Nephron progenitor cell (in vitro differentiated cells): ENCODE measurements at regions not wholly inside any gene's neighbourhood (a gene's known extent, or its start where the extent isn't known, plus 50 kb on each side); places are given as distances from the start of the nearest gene placed in this dataset.

ENCODE experiments used
- DNase-seq: peaks from one replicate; pipeline ENCODE4 v3.0.0; 2021
- H3K27ac Mint-ChIP-seq: 2 replicates; pipeline ENCODE4 v1.8.0; 2021; ENCODE audit warnings: mild to moderate bottlenecking, moderate library complexity, mixed read lengths
- H3K27me3 Mint-ChIP-seq: 2 replicates; pipeline ENCODE4 v1.8.0; 2021; ENCODE audit warnings: mild to moderate bottlenecking, low read depth, mixed read lengths; ENCODE audit not compliant: poor library complexity
- H3K36me3 Mint-ChIP-seq: 2 replicates; pipeline ENCODE4 v1.8.0; 2021; ENCODE audit warnings: low read depth, mixed read lengths
- H3K4me1 Mint-ChIP-seq: 2 replicates; pipeline ENCODE4 v1.8.0; 2021; ENCODE audit warnings: mixed read lengths
- H3K4me3 Mint-ChIP-seq: 2 replicates; pipeline ENCODE4 v1.8.0; 2021; ENCODE audit warnings: mild to moderate bottlenecking, moderate library complexity, mixed read lengths
- H3K9me3 Mint-ChIP-seq: 2 replicates; pipeline ENCODE4 v1.8.0; 2021; ENCODE audit warnings: mild to moderate bottlenecking, moderate library complexity, mixed read lengths
- CTCF ChIP-seq: fragments of 200-600 bp; sonication (generic); IDR thresholded peaks from 2 replicates; pipeline ENCODE4 v1.5.0; 2021; ENCODE audit warnings: antibody characterized with exemption

GRCh38 chr11:134504146-134504905 lies 92.3 kb upstream of the B3GAT1 start:
- peaks cover 50% of the 10 kb centered on the region for H3K27me3 Mint-ChIP-seq

GRCh38 chr11:134503596-134503995 lies 91.6 kb upstream of the B3GAT1 start:
- Mint-ChIP-seq H3K36me3 (no peaks in the 10 kb centered on the region), H3K27me3 (peaks cover 53% of the 10 kb centered on the region), H3K4me3 (no peak overlapping the region), H3K27ac (no peak overlapping the region), H3K4me1 (peaks cover 10% of the 10 kb centered on the region), H3K9me3 (no peaks in the 10 kb centered on the region)
- TF ChIP-seq CTCF, result no peak
- DNase-seq, result no peak

More at GRCh38 chr11:134504146-134504905, 92.3 kb upstream of the B3GAT1 start:
- H3K4me1 Mint-ChIP-seq, result peaks cover 10% of the 10 kb centered on the region
- H3K9me3 Mint-ChIP-seq, result no peaks in the 10 kb centered on the region
- H3K36me3 Mint-ChIP-seq, result no peaks in the 10 kb centered on the region
- no peak for TF ChIP-seq CTCF
- peak overlapping the region; percentile 53 for H3K27ac Mint-ChIP-seq
- H3K4me3 Mint-ChIP-seq, result no peak overlapping the region
- DNase-seq, result no peak

DNA sequence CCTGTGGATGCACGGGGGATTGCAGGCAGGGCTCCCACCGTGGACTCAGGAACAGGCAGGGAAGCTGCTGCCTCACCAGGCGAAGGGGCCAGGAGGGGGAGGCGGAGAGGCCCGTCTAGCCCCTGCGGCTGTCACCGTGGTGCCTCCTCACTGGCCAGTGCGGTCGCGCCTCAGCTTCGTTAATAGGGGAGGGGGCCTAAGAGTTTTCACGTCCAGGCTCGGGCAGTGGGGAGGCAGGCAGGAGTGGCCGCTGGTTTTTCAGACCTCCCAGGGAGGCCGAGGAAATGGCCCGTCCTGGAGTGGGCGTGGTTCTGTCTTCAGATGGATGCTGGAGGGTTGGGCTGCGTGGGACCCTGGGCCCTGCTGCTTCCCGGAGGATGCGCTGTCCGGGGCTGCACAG lies 91.1 kb upstream of the B3GAT1 start:
- DNase-seq, result no peak
- no peaks in the 10 kb centered on the region for H3K9me3 Mint-ChIP-seq

GRCh38 chr11:134502153-134502550 lies 90.1 kb upstream of the B3GAT1 start:
- H3K4me3 Mint-ChIP-seq, result no peak overlapping the region
- peaks cover 10% of the 10 kb centered on the region for H3K4me1 Mint-ChIP-seq
- DNase-seq, result no peak
- H3K27me3 Mint-ChIP-seq, result peaks cover 44% of the 10 kb centered on the region
- no peak for TF ChIP-seq CTCF
- peaks cover under 1% of the 10 kb centered on the region for H3K9me3 Mint-ChIP-seq
- H3K27ac Mint-ChIP-seq, result no peak overlapping the region
- H3K36me3 Mint-ChIP-seq, result no peaks in the 10 kb centered on the region

More for the DNA sequence above, 91.1 kb upstream of the B3GAT1 start:
- Mint-ChIP-seq H3K36me3 (no peaks in the 10 kb centered on the region), H3K4me1 (peaks cover 10% of the 10 kb centered on the region), H3K27ac (no peak overlapping the region), H3K27me3 (peaks cover 48% of the 10 kb centered on the region), H3K4me3 (no peak overlapping the region)
- no peak for TF ChIP-seq CTCF

DNA sequence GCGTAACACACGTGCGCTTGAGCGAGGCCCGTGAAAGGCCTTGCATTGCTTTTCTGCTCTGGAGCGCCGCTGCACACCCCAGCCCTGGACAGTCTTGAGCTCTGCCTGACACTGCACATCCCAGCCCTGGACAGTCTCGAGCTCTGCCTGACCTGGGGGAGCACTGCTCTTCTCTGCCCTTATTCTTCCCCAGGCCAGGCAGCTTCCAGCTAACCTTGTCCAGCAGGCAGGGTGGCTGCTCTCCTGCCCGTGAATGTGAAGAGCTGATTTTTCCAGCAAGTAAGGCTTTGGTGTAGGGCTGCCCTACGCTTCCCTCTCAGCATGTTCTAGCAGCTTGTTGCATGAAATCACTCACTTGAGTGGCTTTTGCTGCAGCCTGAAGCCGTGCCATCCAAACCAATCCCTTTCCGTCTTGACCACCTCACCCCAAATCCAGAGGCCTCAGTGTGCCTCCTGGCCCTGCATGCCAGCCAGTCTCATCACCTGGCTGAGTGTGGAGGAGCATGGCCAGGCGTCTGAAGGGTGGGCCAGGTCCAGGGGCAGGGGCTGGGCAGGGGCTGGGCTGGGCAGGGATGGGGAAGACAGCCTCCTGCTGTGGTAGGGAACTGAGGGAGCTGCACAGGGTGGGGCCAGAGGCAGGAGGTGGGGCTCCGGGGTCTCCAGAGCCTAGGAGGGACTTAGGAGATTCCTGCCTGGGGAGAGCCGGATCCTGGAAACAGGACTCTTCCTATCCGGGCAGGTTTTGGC lies 89.5 kb upstream of the B3GAT1 start:
- Mint-ChIP-seq H3K4me1 (peaks cover 10% of the 10 kb centered on the region), H3K27ac (no peak overlapping the region), H3K9me3 (peaks cover 6% of the 10 kb centered on the region), H3K4me3 (no peak overlapping the region), H3K36me3 (no peaks in the 10 kb centered on the region), H3K27me3 (peaks cover 49% of the 10 kb centered on the region)
- no peak for TF ChIP-seq CTCF
- no peak for DNase-seq
